Spleen (tissue), 11 donors: ENCODE measurements at regions not wholly inside any gene's neighbourhood (a gene's known extent, or its start where the extent isn't known, plus 50 kb on each side); places are given as distances from the start of the nearest gene placed in this dataset.

Experiments used
- DNase-seq: peaks from one replicate; pipeline ENCODE4 v3.0.0-alpha.2; 2020
- H3K27ac ChIP-seq, 8 donors: fragments of 200-600 bp; sonication (generic) in 7 of 8; 1 replicate in 4 of 8; 2 replicates in 4 of 8; pipeline versions ENCODE4 v1.5.0 to v1.8.0; 2016 to 2021; ENCODE audit warnings: inconsistent platforms in 4 of 8, mild to moderate bottlenecking in 4 of 8, moderate library complexity in 1 of 8
- H3K27me3 ChIP-seq, 7 donors: fragments of 200-600 bp; sonication (generic) in 6 of 7; replicated peaks in 1 of 7; 1 replicate in 4 of 7; 2 replicates in 3 of 7; pipeline versions ENCODE4 v1.5.0 to v1.8.0; 2016 to 2021; ENCODE audit warnings: inconsistent platforms in 3 of 7, mild to moderate bottlenecking in 1 of 7
- H3K36me3 ChIP-seq, 6 donors: fragments of 200-600 bp; sonication (generic) in 5 of 6; 1 replicate in 4 of 6; 2 replicates in 2 of 6; pipeline versions ENCODE4 v1.5.0 to v1.8.0; 2016 to 2021; ENCODE audit warnings: inconsistent platforms in 2 of 6
- H3K4me1 ChIP-seq, 6 donors: fragments of 200-600 bp; sonication (generic) in 5 of 6; 1 replicate in 3 of 6; 2 replicates in 3 of 6; pipeline versions ENCODE4 v1.5.0 to v1.8.0; 2016 to 2021; ENCODE audit warnings: inconsistent platforms in 3 of 6
- H3K4me3 ChIP-seq, 8 donors: fragments of 200-600 bp; sonication (generic) in 7 of 8; 1 replicate in 4 of 8; 2 replicates in 4 of 8; pipeline versions ENCODE4 v1.5.0 to v1.8.0; 2016 to 2021; ENCODE audit warnings: inconsistent platforms in 4 of 8, mild to moderate bottlenecking in 4 of 8, moderate library complexity in 2 of 8
- H3K9me3 ChIP-seq, 8 donors: fragments of 200-600 bp; sonication (generic) in 7 of 8; 1 replicate in 4 of 8; 2 replicates in 4 of 8; pipeline versions ENCODE4 v1.5.0 to v1.8.0; 2016 to 2021; ENCODE audit warnings: inconsistent platforms in 4 of 8
- CTCF ChIP-seq, 11 experiments: fragments of 200-600 bp in 7 of 11; fragments of 450-650 bp in 4 of 11; sonication (generic) in 4 of 11; IDR thresholded peaks in 8 of 11; conservative IDR thresholded peaks in 3 of 11; 1 replicate in 7 of 11; 2 replicates in 4 of 11; pipeline versions ENCODE4 v1.4.0 to v1.8.0; 2016 to 2021; ENCODE audit warnings: antibody characterized with exemption in 11 of 11, inconsistent platforms in 4 of 11, mild to moderate bottlenecking in 1 of 11
- POLR2A ChIP-seq, 3 donors: fragments of 450-650 bp; IDR thresholded peaks; one replicate each; pipeline ENCODE4 v1.5.1; 2017; ENCODE audit warnings: antibody characterized with exemption in 3 of 3, mild to moderate bottlenecking in 1 of 3
- POLR2AphosphoS5 ChIP-seq, 3 donors: sonication (generic); formaldehyde crosslinking; IDR thresholded peaks; one replicate each; pipeline ENCODE4 v1.5.1; 2017; ENCODE audit warnings: antibody characterized with exemption in 3 of 3
- WGBS, 5 donors: extraction: QIAGEN DNeasy Blood & Tissue Kit in 3 of 5; methylation state at CpG; one replicate each; pipeline versions ENCODE4 v1.1.5 to v1.1.7; 2013 to 2018; 5-methylcytosine and 5-hydroxymethylcytosine counted together
- intact Hi-C: fragments of 100-400 bp; cut with DNase I; formaldehyde crosslinking; loops from one replicate; pipeline ENCODE4 v1.15.0; 2023; ENCODE audit warnings: low total_unique reads
- donor health status: healthy with polysubstance abuse.
- donor health status: DM: no; HTN: no; CAD: no; lungs with moderate emphysema.
- donor health status: DM: no; HTN: no; CAD: no.
- donor health status: Bipolar disorder and iron deficiency.
- donor health status: healthy.
- donor health status: DM: no; HTN: no; CAD: no.
- donor health status: DM: yes; HTN: yes; CAD: no.

DNA sequence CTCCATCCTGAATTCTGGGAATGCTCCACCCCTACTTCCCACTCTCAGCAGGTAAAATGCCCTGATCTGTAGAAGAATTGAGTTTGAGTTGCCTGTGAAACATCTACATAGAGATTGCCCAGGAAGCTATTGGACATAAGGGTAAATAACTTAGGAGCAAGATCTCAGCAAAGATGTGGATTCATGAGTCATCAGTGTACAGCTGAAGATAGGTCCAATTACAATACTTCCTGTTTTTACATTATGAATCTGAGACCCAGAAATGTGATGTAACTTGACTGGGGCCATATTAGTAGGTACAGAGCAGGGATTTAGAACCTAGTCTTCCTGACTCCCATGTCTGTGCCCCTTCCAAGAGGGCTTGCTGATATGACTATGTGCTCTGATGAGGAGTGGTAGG is 79.4 kb upstream of the FNDC3A start:
- Histone ChIP-seq H3K4me1 (peaks cover 0 to 15% (median 0%) of the 10 kb centered on the region in 6 donors), H3K27me3 (peaks cover 0 to 20% (median 0%) of the 10 kb centered on the region in 7 donors), H3K9me3 (no peaks in the 10 kb centered on the region), H3K36me3 (no peaks in the 10 kb centered on the region), H3K27ac (peak overlapping the region in 1 of 8 donors; percentile 54), H3K4me3 (no peak overlapping the region)
- intact Hi-C loops, result no loop called here
- TF ChIP-seq CTCF (IDR thresholded peaks at IDR 0.05 in 8 of 11, conservative IDR thresholded peaks at IDR 0.05 in 3 of 11) (no peak), POLR2A (IDR thresholded peaks at IDR 0.05) (no peak), POLR2AphosphoS5 (IDR thresholded peaks at IDR 0.05) (no peak)
- no peak for DNase-seq

GRCh38 chr13:48901781-48902180 is 73.9 kb upstream of the FNDC3A start:
- H3K4me1 ChIP-seq, result peaks cover 0 to 13% (median 0%) of the 10 kb centered on the region in 6 donors
- H3K9me3 ChIP-seq, result no peaks in the 10 kb centered on the region
- H3K27ac ChIP-seq, result peak overlapping the region in 7 of 8 donors; percentile 29 to 85 (median 67)
- peak overlapping the region in 1 of 8 donors; percentile 21 for H3K4me3 ChIP-seq
- DNase-seq, result no peak
- intact Hi-C loops, result no loop called here
- no peaks in the 10 kb centered on the region for H3K36me3 ChIP-seq
- peaks cover 0 to 20% (median 0%) of the 10 kb centered on the region in 7 donors for H3K27me3 ChIP-seq
- TF ChIP-seq CTCF (IDR thresholded peaks at IDR 0.05 in 8 of 11, conservative IDR thresholded peaks at IDR 0.05 in 3 of 11), result no peak
- TF ChIP-seq POLR2AphosphoS5 (IDR thresholded peaks at IDR 0.05), result no peak
- TF ChIP-seq POLR2A (IDR thresholded peaks at IDR 0.05), result no peak

DNA sequence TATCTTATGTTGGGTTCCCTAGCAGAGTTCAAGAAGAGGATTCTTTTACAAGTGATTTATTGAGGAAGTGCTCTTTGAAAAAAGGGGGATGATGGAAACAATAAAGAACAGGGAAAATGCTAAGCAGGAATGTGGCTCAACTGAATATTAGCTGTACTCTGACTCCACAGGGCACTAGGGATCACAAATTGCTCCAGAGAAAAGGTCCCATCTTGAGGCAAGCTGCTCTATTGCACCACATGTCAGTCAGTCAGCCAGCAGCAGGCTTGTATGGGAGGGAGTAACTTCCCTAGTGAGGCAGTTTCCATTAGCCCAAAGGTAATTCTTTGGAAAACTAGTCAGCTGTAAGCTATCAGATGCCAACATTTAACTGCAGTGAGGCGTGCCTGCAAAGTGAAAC is 73.3 kb upstream of the FNDC3A start:
- no peak for DNase-seq
- TF ChIP-seq POLR2A (IDR thresholded peaks at IDR 0.05) (no peak), POLR2AphosphoS5 (IDR thresholded peaks at IDR 0.05) (no peak), CTCF (IDR thresholded peaks at IDR 0.05 in 8 of 11, conservative IDR thresholded peaks at IDR 0.05 in 3 of 11) (no peak)
- Histone ChIP-seq H3K9me3 (no peaks in the 10 kb centered on the region), H3K4me3 (no peak overlapping the region), H3K27ac (peak overlapping the region in 6 of 8 donors; percentile 37 to 85 (median 67)), H3K27me3 (peaks cover 0 to 20% (median 0%) of the 10 kb centered on the region in 7 donors), H3K36me3 (no peaks in the 10 kb centered on the region), H3K4me1 (peaks cover 0 to 13% (median 0%) of the 10 kb centered on the region in 6 donors)
- intact Hi-C loops, result no loop called here
- 47 to 72% (median 63%) methylated on average over 1 of the region's 1 CpG for WGBS, 5 donors

- H3K27ac ChIP-seq, result peak overlapping the region in 3 of 8 donors; percentile 16 to 85 (median 48)
- TF ChIP-seq CTCF (IDR thresholded peaks at IDR 0.05 in 8 of 11, conservative IDR thresholded peaks at IDR 0.05 in 3 of 11) (no peak), POLR2A (IDR thresholded peaks at IDR 0.05) (no peak), POLR2AphosphoS5 (IDR thresholded peaks at IDR 0.05) (no peak)
Measured at GRCh38 chr13:48904668-48905290, 70.9 kb upstream of the FNDC3A start.

More at GRCh38 chr13:48904668-48905290, 70.9 kb upstream of the FNDC3A start:
- no peak for DNase-seq
- no peak overlapping the region for H3K4me3 ChIP-seq
- peaks cover 0 to 4% (median 0%) of the 10 kb centered on the region in 7 donors for H3K27me3 ChIP-seq
- H3K36me3 ChIP-seq, result no peaks in the 10 kb centered on the region
- H3K4me1 ChIP-seq, result peaks cover 0 to 13% (median 0%) of the 10 kb centered on the region in 6 donors
- intact Hi-C loops, result no loop called here
- no peaks in the 10 kb centered on the region for H3K9me3 ChIP-seq
- WGBS, 5 donors, result 90 to 99% (median 95%) methylated on average over 2 of the region's 2 CpGs
